CD4-positive, alpha-beta T cell treated with Interleukin-2 at 100 ng/mL for 4 hours (primary cell): ENCODE measurements at regions not wholly inside any gene's neighbourhood (a gene's known extent, or its start where the extent isn't known, plus 50 kb on each side); places are given as distances from the start of the nearest gene placed in this dataset.

ENCODE experiments used
- DNase-seq: peaks from one replicate; pipeline ENCODE4 v3.0.0-alpha.2; 2020; ENCODE audit warnings: low spot score

- DNase-seq, result no peak
Observed at GRCh38 chr4:138925495-138925894, 90.1 kb upstream of the NOCT start.

- DNase-seq, result peak; percentile 40
Observed at GRCh38 chr4:138919094-138919936, 96.3 kb upstream of the NOCT start.

- DNase-seq, result no peak
Observed at GRCh38 chr4:138918169-138918869, 97.3 kb upstream of the NOCT start.

GRCh38 chr4:138916763-138917162 is 98.8 kb upstream of the NOCT start:
- DNase-seq, result no peak

GRCh38 chr4:138915756-138916155 is 99.8 kb upstream of the NOCT start:
- no peak for DNase-seq

GRCh38 chr4:138912704-138913340 is 102.8 kb upstream of the NOCT start:
- DNase-seq, result no peak

GRCh38 chr4:138911909-138912703 is 103.5 kb upstream of the NOCT start:
- no peak for DNase-seq

GRCh38 chr4:138910914-138911336 is 104.7 kb upstream of the NOCT start:
- no peak for DNase-seq

- no peak for DNase-seq
Observed at GRCh38 chr4:138910195-138910913, 105.2 kb upstream of the NOCT start.

- no peak for DNase-seq
Observed at GRCh38 chr4:138909587-138909986, 106.0 kb upstream of the NOCT start.

GRCh38 chr4:138908134-138908533 is 107.4 kb upstream of the NOCT start:
- DNase-seq, result no peak

- DNase-seq, result no peak
Observed at GRCh38 chr4:138907174-138907573, 108.4 kb upstream of the NOCT start.

GRCh38 chr4:138904793-138905192 is 110.8 kb upstream of the NOCT start:
- no peak for DNase-seq

- DNase-seq, result no peak
Observed at GRCh38 chr4:138903185-138903584, 112.4 kb upstream of the NOCT start.

GRCh38 chr4:138902705-138903104 is 112.9 kb upstream of the NOCT start:
- DNase-seq, result no peak

- no peak for DNase-seq
Observed at GRCh38 chr4:138901177-138901576, 114.4 kb upstream of the NOCT start.

- DNase-seq, result no peak
Observed at GRCh38 chr4:138899999-138900398, 115.6 kb upstream of the NOCT start.

- no peak for DNase-seq
Observed at GRCh38 chr4:138898282-138898681, 117.3 kb upstream of the NOCT start.

- DNase-seq, result no peak
Observed at GRCh38 chr4:138897811-138898226, 117.8 kb upstream of the NOCT start.

GRCh38 chr4:138894709-138895108 is 120.9 kb upstream of the NOCT start:
- DNase-seq, result no peak

- no peak for DNase-seq
Observed at GRCh38 chr4:138894011-138894410, 121.6 kb upstream of the NOCT start.
